CD14-positive monocyte (primary cell): ENCODE measurements at regions not wholly inside any gene's neighbourhood (a gene's known extent, or its start where the extent isn't known, plus 50 kb on each side); places are given as distances from the start of the nearest gene placed in this dataset.

ENCODE experiments used
- DNase-seq, 3 donors: peaks; one replicate each; pipeline ENCODE4 v3.0.0-alpha.2; 2011 to 2022
- H2AFZ ChIP-seq: 2 replicates; pipeline ENCODE4 v1.6.0; 2012; ENCODE audit warnings: mild to moderate bottlenecking, low read depth, low read length, inconsistent platforms; ENCODE audit not compliant: insufficient read depth, poor library complexity, severe bottlenecking
- H3K27ac ChIP-seq, 2 donors: 1 replicate in 1 of 2; 2 replicates in 1 of 2; pipeline ENCODE4 v1.5.1; 2012 to 2013; ENCODE audit warnings: low read length in 2 of 2, control low read depth in 1 of 2, inconsistent platforms in 1 of 2, low read depth in 1 of 2, mild to moderate bottlenecking in 1 of 2
- H3K27me3 ChIP-seq, 2 donors: one replicate each; pipeline versions ENCODE4 v1.6.0 to v1.6.1; 2011 to 2013; ENCODE audit warnings: low read length in 2 of 2; ENCODE audit not compliant: control insufficient read depth in 2 of 2, insufficient read depth in 2 of 2
- H3K36me3 ChIP-seq, 2 donors: replicated peaks in 1 of 2; 1 replicate in 1 of 2; 2 replicates in 1 of 2; pipeline versions ENCODE4 v1.5.1 to v1.6.1; 2012 to 2013; ENCODE audit warnings: low read length in 2 of 2, control low read depth in 1 of 2, inconsistent platforms in 1 of 2, mild to moderate bottlenecking in 1 of 2; ENCODE audit not compliant: insufficient read depth in 2 of 2, control insufficient read depth in 1 of 2
- H3K4me1 ChIP-seq, 2 donors: 1 replicate in 1 of 2; 2 replicates in 1 of 2; pipeline versions ENCODE4 v1.5.1 to v1.6.1; 2012 to 2013; ENCODE audit warnings: low read length in 2 of 2, control low read depth in 1 of 2, inconsistent platforms in 1 of 2, mild to moderate bottlenecking in 1 of 2, moderate library complexity in 1 of 2; ENCODE audit not compliant: insufficient read depth in 2 of 2, control insufficient read depth in 1 of 2
- H3K4me2 ChIP-seq: replicated peaks from 2 replicates; pipeline ENCODE3; 2012; ENCODE audit warnings: low read length, moderate library complexity, mild to moderate bottlenecking; ENCODE audit not compliant: poor library complexity, severe bottlenecking; ENCODE audit errors: extremely low read depth
- H3K4me3 ChIP-seq, 3 experiments: fragments of 200-600 bp in 1 of 3; sonication (generic) in 1 of 3; replicated peaks in 1 of 3; 1 replicate in 2 of 3; 2 replicates in 1 of 3; pipeline ENCODE4 v1.5.1; 2011 to 2013; ENCODE audit warnings: low read length in 3 of 3, mild to moderate bottlenecking in 3 of 3, control low read depth in 2 of 3, low read depth in 2 of 3, inconsistent platforms in 1 of 3, moderate library complexity in 1 of 3
- H3K79me2 ChIP-seq: 2 replicates; pipeline ENCODE4 v1.6.0; 2012; ENCODE audit warnings: mild to moderate bottlenecking, control low read depth, inconsistent platforms, low read length, moderate library complexity; ENCODE audit not compliant: insufficient read depth
- H3K9ac ChIP-seq: 2 replicates; pipeline ENCODE4 v1.6.0; 2017; ENCODE audit warnings: low read length, mild to moderate bottlenecking; ENCODE audit not compliant: insufficient read depth, poor library complexity, severe bottlenecking
- H3K9me3 ChIP-seq, 2 donors: replicated peaks in 1 of 2; 1 replicate in 1 of 2; 2 replicates in 1 of 2; pipeline versions ENCODE4 v1.5.1 to v1.6.1; 2012 to 2013; ENCODE audit warnings: low read length in 2 of 2, control low read depth in 1 of 2; ENCODE audit not compliant: control insufficient read depth in 1 of 2, insufficient read depth in 1 of 2
- H4K20me1 ChIP-seq: 2 replicates; pipeline ENCODE4 v1.6.0; 2012; ENCODE audit warnings: mild to moderate bottlenecking, low read length, control low read depth, moderate library complexity; ENCODE audit not compliant: insufficient read depth
- H3K27ac Mint-ChIP-seq, 7 donors: one replicate each; pipeline ENCODE4 v1.8.0; 2020; ENCODE audit warnings: mild to moderate bottlenecking in 7 of 7, mixed read lengths in 7 of 7, moderate library complexity in 6 of 7, inconsistent platforms in 2 of 7
- H3K27me3 Mint-ChIP-seq, 3 donors: one replicate each; pipeline ENCODE4 v1.8.0; 2021 to 2022; ENCODE audit warnings: low read depth in 3 of 3, mild to moderate bottlenecking in 3 of 3, mixed read lengths in 3 of 3, moderate library complexity in 3 of 3, inconsistent platforms in 1 of 3
- H3K36me3 Mint-ChIP-seq, 2 donors: one replicate each; pipeline ENCODE4 v1.8.0; 2020; ENCODE audit warnings: mixed read lengths in 2 of 2, inconsistent platforms in 1 of 2, mild to moderate bottlenecking in 1 of 2
- H3K4me1 Mint-ChIP-seq: one replicate; pipeline ENCODE4 v1.8.0; 2020; ENCODE audit warnings: mild to moderate bottlenecking, mixed read lengths
- H3K4me3 Mint-ChIP-seq, 2 donors: one replicate each; pipeline ENCODE4 v1.8.0; 2020; ENCODE audit warnings: mild to moderate bottlenecking in 2 of 2, mixed read lengths in 2 of 2, moderate library complexity in 1 of 2
- H3K9me3 Mint-ChIP-seq, 7 donors: one replicate each; pipeline ENCODE4 v1.8.0; 2020 to 2022; ENCODE audit warnings: mixed read lengths in 7 of 7, mild to moderate bottlenecking in 6 of 7, moderate library complexity in 6 of 7, inconsistent platforms in 2 of 7
- WGBS: methylation state at CpG from one replicate; pipeline ENCODE4 v1.1.5; 2013; ENCODE audit warnings: missing lambda C conversion rate; ENCODE audit not compliant: insufficient coverage; 5-methylcytosine and 5-hydroxymethylcytosine counted together
- intact Hi-C, 2 donors: fragments of 100-400 bp; cut with micrococcal nuclease; formaldehyde crosslinking; loops; one replicate each; pipeline versions ENCODE4 v1.15.0 to v1.15.1; 2023
- TF ChIP-seq, protein P1 (sequence below): fragments of 200-600 bp; IDR thresholded peaks from one replicate; pipeline ENCODE4 v1.8.0; 2022; ENCODE audit warnings: antibody characterized with exemption, mild to moderate bottlenecking

DNA sequence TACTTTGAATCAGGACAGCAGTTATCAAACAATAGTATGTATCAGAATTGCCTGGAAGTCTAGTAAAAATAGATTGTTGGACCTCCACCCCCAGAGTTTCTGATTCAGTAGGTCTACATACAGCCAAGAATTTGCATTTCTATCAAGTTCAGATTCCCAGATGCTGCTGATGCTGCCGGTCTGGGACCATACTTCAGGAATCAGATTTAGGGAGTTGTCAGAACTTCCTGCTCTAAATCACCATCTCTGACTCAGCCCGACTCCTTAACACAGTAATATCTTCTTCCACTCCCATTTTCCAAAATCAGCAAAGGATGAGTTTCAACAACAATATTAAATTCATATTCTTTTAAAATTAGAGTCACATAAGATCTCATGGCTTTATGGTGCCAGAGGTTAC lies 227.2 kb upstream of the TMEM161B start:
- Histone ChIP-seq H3K36me3 (no peaks in the 10 kb centered on the region), H3K4me2 (no peak overlapping the region), H3K27me3 (no peaks in the 10 kb centered on the region), H3K79me2 (no peaks in the 10 kb centered on the region), H3K27ac (no peak overlapping the region), H3K4me3 (no peak overlapping the region), H4K20me1 (no peaks in the 10 kb centered on the region), H3K9ac (no peak overlapping the region), H3K4me1 (no peaks in the 10 kb centered on the region), H2AFZ (no peak overlapping the region), H3K9me3 (no peaks in the 10 kb centered on the region)
- H3K9me3 Mint-ChIP-seq: peaks cover 0 to 2% (median 0%) of the 10 kb centered on the region in 7 donors
- DNase-seq: no peak
- H3K27me3 Mint-ChIP-seq: no peaks in the 10 kb centered on the region
- intact Hi-C loops: no loop called here
- no peak overlapping the region for H3K4me3 Mint-ChIP-seq
- 57% methylated on average over 1 of the region's 2 CpGs for WGBS
- no peaks in the 10 kb centered on the region for H3K36me3 Mint-ChIP-seq
- no peak overlapping the region for H3K27ac Mint-ChIP-seq
- TF ChIP-seq, protein P1, sequence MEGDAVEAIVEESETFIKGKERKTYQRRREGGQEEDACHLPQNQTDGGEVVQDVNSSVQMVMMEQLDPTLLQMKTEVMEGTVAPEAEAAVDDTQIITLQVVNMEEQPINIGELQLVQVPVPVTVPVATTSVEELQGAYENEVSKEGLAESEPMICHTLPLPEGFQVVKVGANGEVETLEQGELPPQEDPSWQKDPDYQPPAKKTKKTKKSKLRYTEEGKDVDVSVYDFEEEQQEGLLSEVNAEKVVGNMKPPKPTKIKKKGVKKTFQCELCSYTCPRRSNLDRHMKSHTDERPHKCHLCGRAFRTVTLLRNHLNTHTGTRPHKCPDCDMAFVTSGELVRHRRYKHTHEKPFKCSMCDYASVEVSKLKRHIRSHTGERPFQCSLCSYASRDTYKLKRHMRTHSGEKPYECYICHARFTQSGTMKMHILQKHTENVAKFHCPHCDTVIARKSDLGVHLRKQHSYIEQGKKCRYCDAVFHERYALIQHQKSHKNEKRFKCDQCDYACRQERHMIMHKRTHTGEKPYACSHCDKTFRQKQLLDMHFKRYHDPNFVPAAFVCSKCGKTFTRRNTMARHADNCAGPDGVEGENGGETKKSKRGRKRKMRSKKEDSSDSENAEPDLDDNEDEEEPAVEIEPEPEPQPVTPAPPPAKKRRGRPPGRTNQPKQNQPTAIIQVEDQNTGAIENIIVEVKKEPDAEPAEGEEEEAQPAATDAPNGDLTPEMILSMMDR: no peak
- H3K4me1 Mint-ChIP-seq: no peaks in the 10 kb centered on the region

DNA sequence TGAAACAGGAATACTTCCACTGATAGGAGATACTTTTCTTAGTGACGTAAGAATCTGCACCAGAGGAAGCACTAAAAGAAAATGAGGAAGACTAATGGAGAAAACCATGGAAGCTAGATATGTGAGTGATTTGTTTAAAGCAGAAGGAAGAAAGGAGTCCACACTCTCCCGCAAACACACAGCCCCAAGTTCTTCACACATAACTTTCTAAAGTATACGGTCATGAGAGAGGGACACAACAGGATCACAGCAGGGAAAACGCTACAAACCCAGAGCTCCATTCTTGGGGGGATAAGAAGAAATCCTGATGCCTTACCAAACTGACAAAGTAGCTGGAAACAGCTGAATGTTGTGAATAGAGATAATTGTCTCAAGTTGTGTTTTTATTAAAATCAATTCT lies 222.2 kb upstream of the TMEM161B start:
- Histone ChIP-seq H3K4me1 (no peaks in the 10 kb centered on the region), H3K4me2 (no peak overlapping the region), H2AFZ (no peak overlapping the region), H3K4me3 (no peak overlapping the region), H3K27me3 (no peaks in the 10 kb centered on the region), H3K9ac (no peak overlapping the region), H3K79me2 (no peaks in the 10 kb centered on the region), H3K36me3 (no peaks in the 10 kb centered on the region), H3K27ac (no peak overlapping the region), H4K20me1 (no peaks in the 10 kb centered on the region), H3K9me3 (no peaks in the 10 kb centered on the region)
- Mint-ChIP-seq H3K27ac (no peak overlapping the region), H3K4me1 (no peaks in the 10 kb centered on the region), H3K9me3 (no peaks in the 10 kb centered on the region), H3K27me3 (no peaks in the 10 kb centered on the region), H3K36me3 (no peaks in the 10 kb centered on the region), H3K4me3 (no peak overlapping the region)
- TF ChIP-seq, protein P1: no peak
- no peak for DNase-seq
- intact Hi-C loops: no loop called here
- WGBS: no CpG with 5 or more reads among the region's 4 CpGs
